NCI-H187 (cell line): ENCODE measurements at regions not wholly inside any gene's neighbourhood (a gene's known extent, or its start where the extent isn't known, plus 50 kb on each side); places are given as distances from the start of the nearest gene placed in this dataset.
"Not testable (repeated sequence)": the region's sequence is repeated elsewhere in the genome, so short reads cannot be mapped to it uniquely, and the experiment has no call there.

Source experiments
- DNase-seq, 2 experiments: peaks; one replicate each; lab custom pipeline; 2025; lab: John Stamatoyannopoulos, UW

DNA sequence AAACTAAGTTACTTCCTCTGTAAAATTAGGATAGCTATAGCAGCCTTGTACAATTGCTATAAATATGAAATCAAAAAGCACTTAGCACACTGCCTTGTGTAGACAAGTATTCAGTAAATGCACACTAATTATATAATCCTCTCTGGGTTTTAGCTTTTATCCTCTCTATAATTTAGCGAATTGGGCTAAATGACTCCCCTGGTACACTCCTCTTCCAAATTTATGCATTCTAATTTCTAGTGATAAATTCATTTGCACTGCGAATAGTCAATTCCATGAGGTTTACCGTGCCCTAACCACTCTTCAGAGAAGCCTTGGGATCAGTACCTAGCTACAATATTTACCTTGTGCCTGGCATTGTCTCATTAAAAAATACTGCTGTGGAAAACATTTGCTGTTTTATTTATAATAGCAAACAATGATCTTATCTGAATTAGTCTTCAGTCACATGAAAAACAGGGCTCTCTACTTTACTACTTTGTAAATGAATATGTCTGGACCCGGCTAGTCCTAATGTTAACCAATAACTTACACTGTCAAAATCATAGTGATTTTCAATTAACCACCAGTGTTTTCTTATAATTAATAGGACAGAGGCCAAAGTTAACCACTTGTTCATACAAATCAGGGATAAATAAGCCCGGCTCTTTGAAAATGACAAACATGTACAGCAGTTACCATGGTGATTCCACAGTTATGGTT, 577.9 kb downstream of the IPMK start:
- no peak for DNase-seq

DNA sequence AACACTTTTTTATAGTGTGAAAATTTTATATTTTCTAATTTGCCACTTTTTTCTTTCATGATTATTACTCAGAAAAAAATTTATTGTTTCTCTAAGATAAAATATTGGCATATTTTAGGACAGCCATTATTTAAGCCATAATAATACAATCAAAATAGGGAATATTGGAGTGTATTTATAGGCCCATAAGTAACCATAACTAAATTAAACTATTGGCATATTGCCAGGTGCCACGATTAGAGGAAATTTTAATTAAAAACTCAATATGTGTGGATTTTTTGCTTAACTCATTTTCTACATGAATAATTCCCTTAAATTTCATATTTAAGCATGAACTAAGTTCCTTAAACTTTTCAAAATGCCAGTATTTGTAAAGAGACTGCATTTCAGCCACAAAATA, 587.8 kb downstream of the IPMK start:
- no peak for DNase-seq

- DNase-seq: no peak
Measured at GRCh38 chr10:57675125-57675524, 592.6 kb downstream of the IPMK start.

DNA sequence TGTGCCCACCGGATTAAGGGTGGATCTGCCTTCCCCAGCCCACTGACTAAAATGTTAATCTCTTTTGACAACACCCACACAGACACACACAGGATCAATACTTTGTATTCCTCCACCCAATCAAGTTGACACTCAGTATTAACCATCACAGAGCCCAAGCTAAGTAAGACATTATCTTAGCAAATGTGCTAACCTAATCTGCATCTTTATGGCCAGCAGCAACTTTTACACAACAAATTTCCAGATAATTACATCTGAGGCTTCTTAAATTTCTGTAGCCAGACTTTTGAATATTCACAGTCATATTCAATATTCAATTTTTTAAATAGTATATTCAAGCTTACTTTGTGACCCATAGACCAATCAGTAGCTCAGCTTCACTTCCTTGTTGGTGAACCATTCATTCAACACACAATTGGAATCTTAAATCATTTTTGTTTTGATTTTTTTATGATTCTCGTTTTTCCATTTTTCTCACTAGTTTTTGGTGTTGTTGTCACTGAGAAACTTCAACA, 594.2 kb downstream of the IPMK start:
- no peak for DNase-seq

GRCh38 chr10:57664815-57665214, 602.9 kb downstream of the IPMK start:
- no peak for DNase-seq

DNA sequence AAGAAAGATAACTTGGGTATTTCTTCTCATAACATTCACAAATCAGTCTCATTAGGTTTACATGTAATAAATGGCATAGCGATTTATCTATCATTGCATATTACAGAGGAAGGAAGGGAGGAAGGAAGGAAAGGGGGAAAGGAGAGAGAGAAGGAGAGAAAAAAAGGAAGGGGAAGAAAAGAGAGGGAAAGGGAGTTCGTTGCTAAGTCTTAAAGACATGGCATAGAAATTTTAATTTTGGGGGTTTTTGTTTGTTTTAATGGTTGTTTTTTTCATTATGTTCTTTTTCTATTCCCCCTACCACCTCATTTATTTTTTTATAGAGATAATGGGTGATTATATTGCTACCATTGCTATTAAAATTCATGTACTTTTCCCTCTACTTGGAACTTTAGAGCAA, 604.3 kb downstream of the IPMK start:
- no peak for DNase-seq

DNA sequence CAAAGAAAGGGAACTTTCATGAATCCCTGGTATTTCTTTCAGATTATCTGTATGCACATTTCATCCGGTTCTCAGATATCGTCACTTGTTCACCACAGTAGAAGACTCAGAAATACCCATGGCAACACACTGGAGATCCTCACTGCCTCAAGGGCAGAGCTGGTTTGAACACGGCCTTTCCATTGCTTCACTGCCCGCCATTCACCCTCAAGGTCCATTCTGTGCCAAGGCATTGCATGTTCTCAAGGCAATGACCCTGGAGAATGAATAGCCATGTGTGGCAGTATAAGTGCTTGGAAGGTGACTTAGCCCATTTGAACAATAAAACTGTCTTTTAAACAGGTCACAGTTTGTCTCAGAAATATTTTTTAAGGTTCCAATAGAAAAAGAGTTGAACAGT, 606.5 kb downstream of the IPMK start:
- no peak for DNase-seq

DNA sequence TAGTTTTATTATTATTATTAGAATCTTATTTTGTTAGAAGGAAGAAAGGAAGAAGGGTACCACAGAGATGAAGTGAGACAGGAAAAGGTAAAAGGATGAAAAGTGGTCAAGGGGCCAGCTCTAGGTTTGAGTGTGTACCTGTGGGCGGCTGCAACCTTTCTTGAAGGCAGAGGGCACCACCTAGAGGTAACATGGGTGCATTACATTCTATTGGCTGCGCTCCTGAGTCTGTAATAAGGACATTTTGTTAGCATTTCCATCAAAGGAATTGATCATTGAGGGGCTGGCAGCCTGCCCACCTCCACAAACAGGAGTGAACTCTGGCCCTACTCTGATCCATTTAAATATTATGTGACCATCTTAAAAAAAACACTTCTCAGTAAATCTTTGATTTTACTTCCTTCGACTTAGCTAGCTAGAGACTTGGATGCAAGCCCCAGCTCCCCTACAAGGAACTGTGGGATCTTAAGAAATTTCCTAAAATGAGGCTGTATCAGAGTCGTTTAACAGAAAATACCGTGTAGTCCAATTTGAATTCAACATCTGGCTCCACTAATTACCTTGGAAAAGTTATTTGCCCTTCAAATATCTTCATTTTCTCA, 610.4 kb downstream of the IPMK start:
- no peak for DNase-seq

DNA sequence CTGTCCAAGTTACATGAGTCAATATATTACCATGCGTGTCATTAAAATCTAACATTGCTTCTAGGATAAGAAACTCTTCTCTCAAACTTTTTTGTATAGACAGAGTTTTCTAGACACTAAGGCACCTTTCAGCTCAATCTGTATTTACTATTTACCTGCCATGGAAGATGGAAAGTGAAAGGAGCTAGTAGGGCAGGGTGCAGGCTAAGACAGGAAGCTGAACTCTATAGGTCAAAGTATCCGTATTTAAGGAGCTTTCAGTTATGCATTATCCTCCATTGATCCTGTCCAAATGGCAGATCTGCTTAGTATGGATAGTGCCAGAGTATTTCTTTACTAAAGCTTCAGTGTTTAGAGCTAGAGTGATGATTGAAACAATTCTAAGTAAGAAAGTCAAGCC, 612.8 kb downstream of the IPMK start:
- DNase-seq: no peak

- DNase-seq: not testable (repeated sequence)
Measured at GRCh38 chr10:57645108-57645507, 622.6 kb downstream of the IPMK start.

DNA sequence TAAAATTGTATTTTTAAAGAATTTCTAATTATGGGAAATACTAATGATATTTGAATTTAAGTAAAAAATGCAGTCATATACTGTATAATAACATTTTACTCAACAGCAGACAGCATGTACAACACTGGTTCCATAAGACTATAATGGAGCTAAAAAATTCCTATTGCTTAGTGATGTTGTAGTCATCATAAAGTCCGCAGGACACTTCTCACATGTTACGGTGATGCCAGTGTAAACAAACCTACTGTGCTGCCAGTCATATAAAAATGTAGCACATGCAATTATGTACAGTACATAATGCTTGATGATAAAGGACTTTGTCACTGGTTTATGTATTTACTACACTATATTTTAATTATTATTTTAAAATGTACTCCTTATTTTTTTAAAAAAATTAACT, 629.3 kb downstream of the IPMK start:
- no peak for DNase-seq

GRCh38 chr10:57628592-57629284, 639.0 kb downstream of the IPMK start:
- no peak for DNase-seq

- no peak for DNase-seq
Measured at GRCh38 chr10:57627642-57628178, 640.0 kb downstream of the IPMK start.

DNA sequence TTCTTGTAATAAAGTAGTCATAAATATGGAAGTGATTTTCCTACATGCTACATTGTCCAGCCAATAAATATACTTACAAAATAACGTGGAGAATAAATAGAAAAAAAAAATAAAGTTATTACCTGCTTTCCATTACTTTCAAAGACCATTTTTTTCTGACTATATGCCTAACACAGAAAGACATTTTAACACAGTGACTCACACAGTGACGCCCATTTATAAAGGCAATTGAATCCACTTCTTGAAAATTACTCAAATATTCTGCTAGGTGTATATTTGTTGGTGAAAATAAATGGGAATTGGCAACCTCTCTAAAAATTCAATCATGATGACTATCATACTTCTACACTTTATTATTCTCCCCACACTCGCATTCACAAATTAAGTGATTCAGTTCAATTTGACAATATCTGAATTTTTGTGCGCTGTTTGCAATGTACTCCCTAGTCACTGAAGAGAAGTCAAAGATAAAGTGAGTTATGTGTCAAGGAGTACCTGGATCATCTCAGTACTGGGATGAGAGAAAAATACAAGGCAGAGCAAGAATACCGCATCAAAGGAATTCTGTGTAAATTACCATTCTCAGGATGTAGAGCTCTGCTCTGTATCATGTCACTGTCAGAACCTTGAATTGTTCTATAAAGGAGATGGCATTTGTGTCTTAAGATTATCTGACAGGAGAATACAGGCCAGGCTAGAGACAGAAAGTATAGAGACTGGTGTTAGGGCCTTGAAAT, 642.7 kb downstream of the IPMK start:
- DNase-seq: no peak

- DNase-seq: no peak
Measured at GRCh38 chr10:57624066-57624465, 643.6 kb downstream of the IPMK start.

- no peak for DNase-seq
Measured at GRCh38 chr10:57621466-57621865, 646.2 kb downstream of the IPMK start.

GRCh38 chr10:57605948-57606485, 661.7 kb downstream of the IPMK start:
- DNase-seq: no peak

DNA sequence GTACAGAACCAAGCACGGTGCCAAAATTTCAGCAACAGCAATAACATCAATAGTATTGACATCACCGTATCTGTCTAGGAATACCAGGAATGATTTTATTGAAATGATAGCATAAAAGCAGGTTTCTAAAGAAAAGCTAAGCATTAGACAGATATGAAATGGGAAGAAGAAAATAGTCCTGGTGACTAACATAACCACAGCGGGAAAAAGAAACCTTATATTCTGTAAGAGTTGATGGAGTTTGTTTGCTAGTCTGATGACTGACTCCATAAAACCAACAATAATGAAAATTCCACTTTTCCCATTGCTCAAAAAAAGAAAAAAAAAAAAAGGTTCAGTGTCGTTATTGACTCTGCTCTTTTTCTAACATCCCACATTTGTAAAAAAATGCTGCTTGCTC, 668.3 kb downstream of the IPMK start:
- DNase-seq: no peak

- no peak for DNase-seq
Measured at GRCh38 chr10:57593983-57594573, 673.6 kb downstream of the IPMK start.

DNA sequence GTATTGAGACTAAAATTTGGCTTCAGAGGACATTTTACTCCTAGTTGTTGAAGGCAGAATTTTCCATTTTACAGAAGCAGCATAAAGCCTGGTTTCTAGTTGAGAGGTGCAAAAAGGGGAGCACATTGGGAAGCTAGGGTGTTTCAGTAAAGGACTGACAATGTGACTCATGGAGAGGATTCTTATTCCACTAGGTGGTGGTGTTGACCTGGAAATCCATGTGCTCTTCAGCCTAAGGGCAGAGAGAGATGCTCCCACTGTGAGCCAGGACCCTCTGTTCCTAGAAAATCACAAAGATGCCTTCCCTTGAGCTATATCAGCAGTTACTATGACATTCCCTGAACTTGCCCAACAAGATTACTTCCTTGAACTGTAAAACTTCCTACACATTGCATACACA, 687.8 kb downstream of the IPMK start:
- no peak for DNase-seq

GRCh38 chr10:57562211-57562610, 705.5 kb downstream of the IPMK start:
- DNase-seq: no peak

DNA sequence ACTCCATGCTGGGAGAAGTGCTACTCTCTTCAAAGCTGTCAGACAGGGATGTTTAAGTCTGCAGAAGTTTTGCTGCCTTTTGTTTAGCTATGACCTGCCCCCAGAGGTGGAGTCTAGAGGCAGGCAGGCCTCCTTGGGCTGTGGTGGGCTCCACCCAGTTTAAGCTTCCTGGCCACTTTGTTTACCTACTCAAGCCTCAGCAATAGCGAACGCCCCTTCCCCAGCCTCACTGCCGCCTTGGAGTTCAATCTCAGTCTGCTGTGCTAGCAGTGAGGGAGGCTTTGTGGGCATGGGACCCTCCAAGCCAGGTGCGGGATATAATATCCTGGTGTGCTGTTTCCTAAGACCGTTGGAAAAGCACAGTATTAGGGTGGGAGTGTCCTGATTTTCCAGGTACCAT, 715.9 kb downstream of the IPMK start:
- DNase-seq: not testable (repeated sequence)
